ENCODE measurements at regions not wholly inside any gene's neighbourhood (a gene's known extent, or its start where the extent isn't known, plus 50 kb on each side); places are given as distances from the start of the nearest gene placed in this dataset.
"Not testable (repeated sequence)": the region's sequence is repeated elsewhere in the genome, so short reads cannot be mapped to it uniquely, and the experiment has no call there.

- H3K36me3 ChIP-seq (ENCODE audit: control insufficient read depth, insufficient read depth, low read length, severe bottlenecking), result no peaks in the 10 kb centered on the region
- no peak overlapping the region for H3K9ac ChIP-seq (ENCODE audit: low read length)
- H3K27me3 ChIP-seq (replicated peaks; ENCODE audit: control insufficient read depth, insufficient read depth, low read length), result peaks cover 28% of the 10 kb centered on the region
- DNase-seq (ENCODE audit: low read depth), result no peak
- no peaks in the 10 kb centered on the region for H3K4me1 ChIP-seq (ENCODE audit: control insufficient read depth, insufficient read depth, low read length)
- no peak overlapping the region for H3K4me3 ChIP-seq (ENCODE audit: low read length)
- H3K9me3 ChIP-seq (ENCODE audit: control insufficient read depth, low read length), result no peaks in the 10 kb centered on the region
Observed at GRCh38 chrX:42385730-42386129, 392.2 kb downstream of the PPP1R2C start.

- Histone ChIP-seq H3K36me3 (ENCODE audit: control insufficient read depth, insufficient read depth, low read length, severe bottlenecking) (no peaks in the 10 kb centered on the region), H3K9me3 (ENCODE audit: control insufficient read depth, low read length) (no peaks in the 10 kb centered on the region), H3K27me3 (replicated peaks; ENCODE audit: control insufficient read depth, insufficient read depth, low read length) (peaks cover 28% of the 10 kb centered on the region), H3K4me1 (ENCODE audit: control insufficient read depth, insufficient read depth, low read length) (no peaks in the 10 kb centered on the region), H3K9ac (ENCODE audit: low read length) (no peak overlapping the region), H3K4me3 (ENCODE audit: low read length) (no peak overlapping the region)
- DNase-seq (ENCODE audit: low read depth), result no peak
Observed at GRCh38 chrX:42384956-42385355, 393.0 kb downstream of the PPP1R2C start.

GRCh38 chrX:42378857-42379256, 399.1 kb downstream of the PPP1R2C start:
- Histone ChIP-seq H3K4me3 (ENCODE audit: low read length) (no peak overlapping the region), H3K36me3 (ENCODE audit: control insufficient read depth, insufficient read depth, low read length, severe bottlenecking) (no peaks in the 10 kb centered on the region), H3K9me3 (ENCODE audit: control insufficient read depth, low read length) (no peaks in the 10 kb centered on the region), H3K4me1 (ENCODE audit: control insufficient read depth, insufficient read depth, low read length) (no peaks in the 10 kb centered on the region), H3K9ac (ENCODE audit: low read length) (no peak overlapping the region), H3K27me3 (replicated peaks; ENCODE audit: control insufficient read depth, insufficient read depth, low read length) (peaks cover 25% of the 10 kb centered on the region)
- no peak for DNase-seq (ENCODE audit: low read depth)

GRCh38 chrX:42375086-42375485, 402.9 kb downstream of the PPP1R2C start:
- DNase-seq (ENCODE audit: low read depth), result no peak
- no peaks in the 10 kb centered on the region for H3K4me1 ChIP-seq (ENCODE audit: control insufficient read depth, insufficient read depth, low read length)
- no peak overlapping the region for H3K4me3 ChIP-seq (ENCODE audit: low read length)
- no peaks in the 10 kb centered on the region for H3K36me3 ChIP-seq (ENCODE audit: control insufficient read depth, insufficient read depth, low read length, severe bottlenecking)
- H3K9ac ChIP-seq (ENCODE audit: low read length), result no peak overlapping the region
- no peaks in the 10 kb centered on the region for H3K9me3 ChIP-seq (ENCODE audit: control insufficient read depth, low read length)
- peaks cover 12% of the 10 kb centered on the region for H3K27me3 ChIP-seq (replicated peaks; ENCODE audit: control insufficient read depth, insufficient read depth, low read length)

GRCh38 chrX:42366181-42366580, 411.8 kb downstream of the PPP1R2C start:
- no peaks in the 10 kb centered on the region for H3K9me3 ChIP-seq (ENCODE audit: control insufficient read depth, low read length)
- H3K4me1 ChIP-seq (ENCODE audit: control insufficient read depth, insufficient read depth, low read length), result no peaks in the 10 kb centered on the region
- H3K27me3 ChIP-seq (replicated peaks; ENCODE audit: control insufficient read depth, insufficient read depth, low read length), result peaks cover 19% of the 10 kb centered on the region
- no peak overlapping the region for H3K4me3 ChIP-seq (ENCODE audit: low read length)
- no peak overlapping the region for H3K9ac ChIP-seq (ENCODE audit: low read length)
- no peak for DNase-seq (ENCODE audit: low read depth)
- H3K36me3 ChIP-seq (ENCODE audit: control insufficient read depth, insufficient read depth, low read length, severe bottlenecking), result no peaks in the 10 kb centered on the region

GRCh38 chrX:42362219-42362618, 415.7 kb downstream of the PPP1R2C start:
- no peaks in the 10 kb centered on the region for H3K4me1 ChIP-seq (ENCODE audit: control insufficient read depth, insufficient read depth, low read length)
- peaks cover 14% of the 10 kb centered on the region for H3K27me3 ChIP-seq (replicated peaks; ENCODE audit: control insufficient read depth, insufficient read depth, low read length)
- H3K9ac ChIP-seq (ENCODE audit: low read length), result no peak overlapping the region
- DNase-seq (ENCODE audit: low read depth), result no peak
- H3K9me3 ChIP-seq (ENCODE audit: control insufficient read depth, low read length), result no peaks in the 10 kb centered on the region
- H3K36me3 ChIP-seq (ENCODE audit: control insufficient read depth, insufficient read depth, low read length, severe bottlenecking), result no peaks in the 10 kb centered on the region
- H3K4me3 ChIP-seq (ENCODE audit: low read length), result no peak overlapping the region

- H3K4me3 ChIP-seq (ENCODE audit: low read length); H3K9ac ChIP-seq (ENCODE audit: low read length); H3K36me3 ChIP-seq (ENCODE audit: control insufficient read depth, insufficient read depth, low read length, severe bottlenecking); H3K4me1 ChIP-seq (ENCODE audit: control insufficient read depth, insufficient read depth, low read length); H3K27me3 ChIP-seq (replicated peaks; ENCODE audit: control insufficient read depth, insufficient read depth, low read length); DNase-seq (ENCODE audit: low read depth): not testable (repeated sequence)
- H3K9me3 ChIP-seq (ENCODE audit: control insufficient read depth, low read length), result peaks cover 17% of the 10 kb centered on the region
Observed at GRCh38 chrX:42342981-42343380, 419.6 kb upstream of the CASK start.

All from adipocyte (in vitro differentiated cells).